Tibial artery (tissue), 4 donors: ENCODE measurements at regions not wholly inside any gene's neighbourhood (a gene's known extent, or its start where the extent isn't known, plus 50 kb on each side); places are given as distances from the start of the nearest gene placed in this dataset.

ENCODE experiments used
- DNase-seq, 2 donors: peaks; one replicate each; pipeline ENCODE4 v3.0.0-alpha.2; 2019
- H3K27ac ChIP-seq, 2 donors: fragments of 200-600 bp; sonication (generic) in 1 of 2; 1 replicate in 1 of 2; 2 replicates in 1 of 2; pipeline ENCODE4 v1.5.1; 2018 to 2019; ENCODE audit warnings: mild to moderate bottlenecking in 1 of 2
- H3K27me3 ChIP-seq, 2 donors: fragments of 200-600 bp; sonication (generic) in 1 of 2; one replicate each; pipeline versions ENCODE4 v1.5.1 to v1.6.0; 2016 to 2019
- H3K36me3 ChIP-seq, 3 donors: fragments of 200-600 bp; sonication (generic) in 2 of 3; one replicate each; pipeline ENCODE4 v1.5.1; 2016 to 2019; ENCODE audit warnings: mild to moderate bottlenecking in 2 of 3
- H3K4me1 ChIP-seq, 4 donors: fragments of 200-600 bp; sonication (generic) in 2 of 4; 1 replicate in 3 of 4; 2 replicates in 1 of 4; pipeline ENCODE4 v1.5.1; 2016 to 2019
- H3K4me3 ChIP-seq, 2 donors: fragments of 200-600 bp; sonication (generic) in 1 of 2; 1 replicate in 1 of 2; 2 replicates in 1 of 2; pipeline ENCODE4 v1.5.1; 2018 to 2019; ENCODE audit warnings: mild to moderate bottlenecking in 2 of 2
- H3K9me3 ChIP-seq, 3 donors: fragments of 200-600 bp; sonication (generic) in 1 of 3; one replicate each; pipeline ENCODE4 v1.5.1; 2016 to 2019
- CTCF ChIP-seq, 2 experiments: fragments of 200-600 bp in 1 of 2; fragments of 450-650 bp in 1 of 2; IDR thresholded peaks; one replicate each; pipeline ENCODE4 v1.5.1; 2017 to 2019; ENCODE audit warnings: antibody characterized with exemption in 2 of 2, mild to moderate bottlenecking in 1 of 2, moderate library complexity in 1 of 2
- intact Hi-C: fragments of 100-400 bp; cut with DNase I; formaldehyde crosslinking; loops from one replicate; pipeline ENCODE4 v1.15.0; 2023; ENCODE audit warnings: low total_unique reads

DNA sequence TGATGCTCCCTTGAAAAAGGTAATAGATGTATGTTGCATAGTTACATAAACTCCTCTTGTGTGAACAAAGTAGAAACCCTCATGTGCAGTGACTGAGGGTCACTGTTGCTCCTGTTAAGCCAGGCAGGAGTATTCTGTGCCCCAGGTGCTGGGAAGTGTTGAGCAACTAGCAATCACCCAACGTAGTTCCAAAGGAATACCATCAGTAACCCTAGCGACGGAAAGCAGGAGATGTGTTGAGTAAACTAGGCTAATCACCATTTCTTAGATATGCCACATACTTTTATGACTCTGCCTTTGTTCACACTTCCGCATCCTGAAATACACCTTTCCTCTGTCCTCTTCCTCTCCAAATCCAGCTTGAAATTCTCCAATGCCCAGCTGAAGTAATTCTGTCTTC is 50.9 kb upstream of the TAB3 start:
- Histone ChIP-seq H3K4me1 (peaks cover 0 to 5% (median 0%) of the 10 kb centered on the region in 4 donors), H3K36me3 (no peaks in the 10 kb centered on the region), H3K4me3 (no peak overlapping the region), H3K9me3 (no peaks in the 10 kb centered on the region), H3K27me3 (no peaks in the 10 kb centered on the region), H3K27ac (no peak overlapping the region)
- DNase-seq, result no peak
- intact Hi-C loops, result no loop called here
- TF ChIP-seq CTCF (IDR thresholded peaks at IDR 0.05), result no peak
